Pons (tissue), 1 donor: ENCODE measurements at regions not wholly inside any gene's neighbourhood (a gene's known extent, or its start where the extent isn't known, plus 50 kb on each side); places are given as distances from the start of the nearest gene placed in this dataset.

Experiments used
- DNase-seq: peaks from one replicate; pipeline ENCODE4 v3.0.0-alpha.2; 2016; ENCODE audit warnings: low spot score

DNA sequence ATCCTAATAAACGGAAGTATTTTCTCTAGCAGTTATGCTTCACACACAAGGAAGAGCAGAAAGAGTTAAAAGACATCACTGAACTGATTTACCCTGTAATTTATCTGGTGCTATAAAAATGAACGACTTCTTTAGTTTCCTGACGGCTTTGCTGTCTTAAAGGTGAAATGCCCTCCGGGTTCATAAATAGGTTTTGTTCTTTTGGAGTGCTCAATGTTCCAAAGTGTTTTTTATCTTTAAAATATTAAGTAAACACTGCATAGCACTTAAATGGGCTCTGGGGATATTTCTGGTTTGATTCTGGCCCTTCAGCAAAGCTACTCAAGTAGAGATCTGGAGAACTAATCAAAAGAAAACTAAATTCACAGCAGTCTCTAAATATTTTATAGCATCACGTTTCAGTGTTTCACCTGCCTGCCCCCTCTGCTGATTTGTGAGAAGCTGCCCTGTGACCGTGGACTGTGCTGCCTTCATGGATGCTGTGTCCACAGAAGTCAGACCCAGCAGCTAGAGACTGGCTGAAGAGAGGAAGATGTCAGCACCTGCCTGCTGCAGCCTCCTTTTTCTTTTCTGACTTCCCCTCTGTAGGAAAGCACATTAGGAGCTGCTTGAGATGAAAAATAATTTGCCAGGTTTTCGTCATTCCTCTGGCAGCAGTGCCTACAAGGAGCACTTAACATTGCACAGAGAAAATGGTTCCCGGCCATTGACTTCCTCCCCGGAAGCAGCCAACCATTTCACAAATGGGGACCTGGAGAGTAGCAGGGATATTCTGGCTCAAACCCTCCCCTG lies 205.1 kb upstream of the FSCB start:
- DNase-seq: no peak

DNA sequence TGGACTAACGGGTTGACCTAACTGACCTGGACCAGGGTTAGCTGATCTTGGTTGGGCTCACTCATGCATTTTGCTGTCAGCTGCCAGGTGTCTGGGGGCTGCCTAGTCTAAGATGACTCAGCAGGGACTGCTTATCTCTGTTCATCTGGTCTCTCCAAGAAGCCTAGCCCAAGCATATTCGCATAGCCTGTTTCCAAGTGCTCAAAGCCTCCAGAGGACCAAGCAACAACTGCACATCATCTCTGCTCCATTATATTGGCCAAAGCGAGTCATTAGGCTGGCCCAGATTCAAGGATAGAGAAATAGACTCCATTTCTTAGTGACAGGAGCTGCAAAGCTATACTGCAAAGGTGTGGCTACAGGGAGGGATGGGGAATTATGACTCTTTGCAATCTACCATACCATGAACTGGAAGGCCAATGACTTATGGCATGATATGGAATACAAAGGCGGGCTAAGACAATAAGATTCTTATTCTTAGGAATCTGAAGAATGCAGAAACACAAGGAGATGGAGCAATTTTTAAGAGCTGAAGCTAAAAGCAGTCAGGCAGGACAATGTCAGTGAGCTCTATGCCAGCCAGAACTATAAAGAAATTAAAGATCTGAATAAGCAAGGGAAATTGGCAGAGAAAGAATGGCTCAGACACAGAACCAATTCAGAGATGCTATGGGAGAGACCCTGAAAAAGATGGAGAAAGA lies 194.6 kb upstream of the FSCB start:
- no peak for DNase-seq

DNA sequence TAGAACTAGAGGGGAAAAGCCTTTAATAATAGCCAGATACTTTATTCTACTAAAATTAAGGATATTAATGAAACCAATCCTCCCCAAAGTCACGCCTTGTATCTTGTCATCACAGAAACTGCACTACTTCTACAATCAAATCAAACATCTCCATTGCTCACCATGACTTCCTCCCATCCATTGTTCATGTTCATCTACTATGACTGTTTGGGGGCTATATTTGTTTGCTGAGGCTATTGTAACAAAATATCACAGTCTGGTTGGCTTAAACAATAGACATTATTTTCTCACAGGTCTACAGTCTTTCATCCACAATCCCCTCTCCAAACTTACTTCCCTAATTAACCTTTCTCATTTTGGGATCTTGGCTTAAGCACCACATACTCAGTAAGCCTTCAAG lies 193.6 kb upstream of the FSCB start:
- DNase-seq: no peak

DNA sequence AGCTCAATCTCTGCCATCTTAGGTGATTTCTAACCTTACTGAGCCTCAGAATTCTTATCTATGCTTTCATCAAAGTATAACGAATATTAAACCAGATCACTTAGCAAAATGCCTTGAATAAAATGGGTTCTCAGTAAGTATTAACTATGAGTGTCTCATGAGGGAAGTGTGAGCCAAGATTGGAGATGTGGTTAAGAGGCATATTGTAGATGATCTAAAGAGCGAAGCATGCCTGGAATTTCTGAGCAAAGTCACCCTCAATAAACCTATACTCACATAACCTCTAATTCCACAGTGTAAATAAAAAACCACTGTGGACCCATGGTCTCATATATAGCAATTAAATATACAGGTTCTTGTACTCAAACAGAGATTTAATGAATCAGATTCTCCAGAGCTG lies 193.1 kb upstream of the FSCB start:
- DNase-seq: no peak

DNA sequence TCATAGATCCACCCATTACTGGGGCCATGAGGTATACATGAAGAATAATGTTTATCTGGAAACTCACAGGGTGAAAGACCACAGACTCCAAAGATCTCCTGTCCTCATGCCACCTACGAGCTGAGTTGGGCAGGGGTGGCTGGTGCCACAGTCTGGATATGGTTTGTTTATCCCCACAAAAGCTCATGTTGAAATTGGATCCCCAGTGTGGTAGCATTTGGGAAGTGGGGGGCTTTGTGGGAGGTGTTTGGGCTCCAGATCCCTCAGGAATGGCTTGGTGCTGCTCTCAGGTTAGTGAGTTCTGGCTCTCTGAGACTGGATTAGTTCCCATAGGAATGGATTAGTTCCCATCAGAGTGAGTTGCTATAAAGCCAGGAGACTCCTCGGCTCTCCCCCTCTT lies 192.3 kb upstream of the FSCB start:
- no peak for DNase-seq

DNA sequence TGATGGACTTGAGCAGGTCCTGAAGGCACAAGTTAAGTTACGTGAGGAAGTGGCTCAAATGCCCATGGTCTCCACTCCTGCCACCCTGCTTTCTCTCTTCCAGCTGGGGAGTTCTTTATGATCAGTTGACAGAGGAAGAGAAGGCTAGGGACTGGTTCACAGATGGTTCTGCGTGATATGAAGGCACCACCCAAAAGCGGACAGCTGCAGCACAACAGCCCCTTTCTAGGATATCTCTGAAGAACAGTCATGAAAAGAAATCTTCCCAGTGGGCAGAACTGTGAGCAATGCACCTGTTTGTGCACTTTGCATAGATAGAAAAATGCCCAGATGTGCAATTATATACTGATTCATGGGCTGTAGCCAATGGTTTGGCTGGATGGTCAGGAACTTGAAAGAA lies 162.4 kb upstream of the FSCB start:
- no peak for DNase-seq

DNA sequence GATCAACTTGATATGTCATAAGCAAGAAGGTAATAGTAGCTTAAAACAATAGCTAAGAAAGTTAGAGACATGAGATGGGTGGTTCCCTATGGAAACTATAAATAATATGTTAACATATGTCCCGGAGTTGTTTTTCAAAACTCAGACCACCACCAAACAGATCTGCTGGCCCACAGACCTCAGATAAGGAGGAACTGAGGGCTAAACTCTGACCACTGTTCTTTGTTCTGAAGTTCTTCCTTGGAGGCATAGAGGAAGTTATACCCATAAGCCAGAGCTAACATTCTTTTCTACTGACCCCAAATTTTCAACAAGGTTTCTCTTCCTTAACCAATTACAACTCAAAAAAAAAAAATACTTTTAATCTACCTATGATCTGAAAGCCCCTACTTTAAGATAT lies 156.1 kb upstream of the FSCB start:
- DNase-seq: no peak

DNA sequence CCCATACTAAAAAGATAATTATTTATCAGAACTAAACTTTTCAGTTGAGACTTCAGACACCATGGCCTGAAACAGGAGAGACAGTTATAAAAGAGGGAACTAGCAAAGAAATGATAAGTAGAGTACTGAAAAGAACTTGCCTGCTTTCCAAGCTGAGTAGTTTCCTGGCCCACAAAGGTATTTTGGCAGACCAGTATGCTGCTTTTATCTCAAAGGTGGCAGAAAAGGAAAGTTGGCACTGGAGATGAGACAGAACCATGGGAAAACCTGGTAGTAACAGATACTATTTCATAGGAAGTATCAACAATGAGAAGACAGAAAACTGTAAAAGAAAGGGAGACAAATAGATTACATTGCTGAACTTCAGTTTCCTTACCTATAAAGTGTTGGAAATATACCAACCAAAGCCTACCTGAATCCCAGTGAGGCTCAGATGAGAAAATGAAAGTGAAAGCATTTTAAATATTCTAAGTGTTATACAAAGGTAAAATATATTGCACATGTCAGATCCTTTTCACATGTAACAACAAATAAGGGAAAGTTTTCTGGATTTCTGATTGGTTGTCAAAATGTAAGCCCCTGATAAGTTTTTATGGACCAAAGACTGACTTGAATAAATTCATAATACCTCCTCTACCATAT lies 155.3 kb upstream of the FSCB start:
- DNase-seq: no peak

DNA sequence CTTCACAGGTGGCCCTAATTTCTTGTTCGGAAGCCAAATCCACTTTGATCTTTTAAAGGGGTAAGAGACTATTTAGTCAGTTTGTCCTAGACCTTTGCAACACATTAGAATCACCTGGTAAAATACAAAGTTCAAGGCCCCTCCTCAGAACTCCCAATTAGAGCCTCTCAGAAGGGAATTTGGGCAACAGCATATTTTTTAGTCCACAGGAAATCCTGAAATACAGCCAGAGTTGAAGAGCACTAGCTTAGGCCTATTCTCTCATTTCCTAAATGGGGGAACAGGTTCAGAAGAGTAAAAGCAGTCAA lies 151.3 kb upstream of the FSCB start:
- DNase-seq: no peak

DNA sequence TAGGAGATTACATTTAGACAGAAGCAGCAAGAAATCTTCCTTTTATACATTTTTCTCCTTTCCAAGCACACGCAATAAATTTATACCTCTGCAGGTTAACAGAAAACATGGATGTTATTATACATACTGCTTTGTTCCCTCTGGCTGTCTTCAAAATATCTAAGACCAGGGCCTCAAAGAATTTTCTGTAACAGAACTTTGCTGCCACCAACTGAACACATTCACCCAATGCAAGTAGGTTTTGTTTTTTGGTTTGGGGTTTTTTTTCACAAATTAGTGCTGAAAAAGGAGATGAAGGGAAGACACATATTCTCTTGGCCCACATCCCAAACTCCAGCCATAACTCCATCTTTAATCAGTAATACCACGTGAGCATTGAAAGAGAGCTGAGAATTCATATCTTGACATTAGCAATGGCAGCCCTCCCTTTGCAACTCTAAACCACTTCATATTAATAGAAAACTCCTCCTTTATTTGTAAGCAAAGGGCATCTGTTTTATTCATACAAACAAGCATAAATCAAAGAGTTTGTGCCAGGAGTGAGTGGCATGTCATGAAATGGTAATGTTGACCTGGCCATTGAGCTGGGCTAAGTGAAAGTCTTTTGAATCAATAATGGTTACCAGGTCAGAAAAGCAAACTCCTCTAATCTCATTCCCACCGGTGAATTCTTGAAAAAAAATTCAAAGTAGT lies 150.8 kb upstream of the FSCB start:
- DNase-seq: peak; percentile 62

DNA sequence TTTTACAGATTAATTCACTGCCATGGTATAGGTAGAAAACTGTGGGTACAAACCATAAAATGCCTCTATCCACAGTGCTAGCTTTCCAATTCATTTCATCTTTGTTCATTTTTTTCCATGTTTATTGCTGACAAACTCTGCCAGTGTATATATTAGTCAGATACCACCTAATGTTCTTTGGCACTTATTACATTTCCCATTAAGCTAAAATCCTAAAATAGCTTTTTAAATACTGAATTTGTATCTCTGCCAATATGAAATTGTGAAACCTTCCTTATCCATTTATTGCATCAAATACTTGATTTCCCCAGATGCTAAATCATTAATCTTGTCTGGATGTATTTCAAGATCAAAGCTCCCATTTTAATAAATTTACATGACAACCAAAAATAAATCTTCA lies 150.1 kb upstream of the FSCB start:
- DNase-seq: no peak

DNA sequence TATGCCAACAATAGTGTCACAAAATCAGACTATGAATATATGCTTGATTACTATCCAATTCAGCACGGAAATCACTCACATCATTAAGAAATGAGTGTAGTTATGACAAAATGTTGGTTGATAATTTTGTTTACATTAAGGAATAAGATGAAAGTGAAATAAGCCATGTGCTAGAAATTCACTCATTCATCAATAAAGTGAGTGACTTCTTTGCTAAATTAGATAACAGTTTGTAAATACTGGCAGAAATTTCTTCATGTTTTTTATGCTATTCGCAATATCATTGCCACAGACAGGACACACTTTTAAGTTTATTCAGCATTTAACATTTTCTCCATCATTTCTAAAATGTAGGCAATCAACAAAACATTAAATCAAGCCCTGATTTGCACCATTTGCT lies 147.5 kb upstream of the FSCB start:
- no peak for DNase-seq

DNA sequence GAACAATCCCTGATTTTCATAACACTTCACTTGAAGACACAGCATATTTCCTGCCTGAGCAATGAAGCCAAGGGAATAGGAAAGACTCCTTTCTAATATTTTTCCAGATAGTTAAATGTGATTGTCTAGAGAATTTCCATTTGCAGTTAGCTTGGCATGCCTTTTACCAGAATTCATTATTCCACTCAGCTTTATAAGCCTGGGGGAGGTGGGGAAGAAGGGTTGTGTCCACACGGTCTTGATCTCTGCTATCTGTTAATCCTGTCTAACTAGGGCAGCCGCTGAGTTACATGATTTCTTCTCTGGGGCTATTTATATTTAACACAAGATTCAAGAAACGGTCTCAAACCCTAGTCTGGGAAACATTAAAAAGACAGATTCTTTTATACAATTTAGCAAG lies 146.6 kb upstream of the FSCB start:
- no peak for DNase-seq

DNA sequence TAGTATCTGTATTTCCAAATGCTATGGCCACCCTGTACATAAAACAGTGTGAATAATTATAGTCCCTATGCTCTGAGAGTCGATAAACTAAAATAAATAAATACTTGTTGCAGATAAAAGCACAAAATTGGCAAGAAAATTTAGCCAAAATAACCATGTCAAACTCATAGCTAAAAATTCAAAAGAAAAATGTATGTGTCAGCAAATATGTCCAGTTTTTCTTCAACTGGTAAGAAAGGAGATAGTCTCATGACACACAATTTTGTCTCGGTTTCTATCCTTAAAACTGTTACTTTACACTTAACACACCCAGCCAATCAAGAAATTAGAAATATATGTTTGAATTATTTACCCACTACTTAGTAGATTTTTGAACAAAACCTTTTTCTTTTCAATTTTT lies 145.6 kb upstream of the FSCB start:
- DNase-seq: no peak

DNA sequence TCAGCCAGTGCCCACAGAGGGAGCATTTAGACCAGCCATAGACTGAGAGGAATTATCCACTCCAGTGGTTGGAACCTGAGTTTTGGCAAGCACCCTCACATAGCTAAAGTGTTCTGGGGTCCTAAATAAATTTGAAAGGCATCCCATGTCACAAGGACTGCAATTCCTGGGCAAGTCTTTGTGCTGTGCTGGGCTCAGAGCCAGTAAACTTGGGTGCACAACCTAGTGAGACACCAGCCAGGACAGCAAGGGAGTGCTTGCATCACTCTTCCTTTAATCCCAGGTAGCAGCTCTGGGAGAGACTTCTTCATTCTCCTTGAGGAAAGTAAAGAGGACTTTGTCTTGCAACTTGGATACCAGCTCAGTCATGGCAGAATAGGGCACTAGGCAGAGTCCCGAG lies 142.0 kb upstream of the FSCB start:
- no peak for DNase-seq

DNA sequence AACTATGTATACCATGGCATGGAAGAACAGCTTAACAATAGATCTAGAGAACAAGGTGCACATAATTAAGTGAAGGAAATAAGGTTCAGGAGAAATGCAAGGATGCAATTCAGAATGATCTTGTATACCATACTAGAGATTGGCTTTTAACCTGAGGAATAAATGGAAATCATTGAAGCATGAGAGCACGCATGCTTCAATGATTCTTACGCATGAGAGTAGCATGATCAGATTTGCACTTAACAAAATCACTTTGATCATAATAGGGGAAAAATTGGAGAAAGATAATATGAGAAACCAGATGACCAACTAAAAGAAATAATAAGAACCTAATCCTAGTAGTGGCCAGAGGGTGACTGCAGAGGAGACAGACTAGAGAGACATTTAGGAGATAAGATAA lies 133.3 kb upstream of the FSCB start:
- DNase-seq: no peak

DNA sequence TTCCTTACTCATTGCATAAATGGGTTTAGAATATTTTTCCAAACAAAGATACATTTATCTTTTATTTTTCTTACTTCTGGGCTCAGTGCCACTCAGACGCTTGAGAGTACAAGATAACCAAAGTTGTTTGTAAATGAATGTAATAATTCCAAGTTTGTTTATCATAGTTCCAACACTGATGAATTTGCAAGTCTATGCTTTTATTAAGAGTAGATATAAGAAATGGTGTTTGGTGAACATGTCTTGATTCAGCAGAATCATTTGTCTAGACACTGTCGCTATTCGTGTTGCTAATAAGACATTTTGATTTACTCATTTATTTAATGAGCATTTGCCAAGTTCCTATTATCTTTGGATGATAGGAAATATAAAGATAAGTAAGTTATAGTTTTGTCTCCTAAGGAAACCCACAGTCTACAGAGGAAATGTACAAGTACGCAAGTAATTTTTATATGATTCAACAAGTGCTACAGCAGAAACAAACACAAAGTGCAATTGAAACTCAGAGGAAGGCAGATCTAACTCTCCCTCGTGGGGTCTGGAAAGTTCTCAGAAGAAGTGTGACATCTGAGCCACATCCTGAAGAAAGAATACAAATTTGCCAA lies 132.8 kb upstream of the FSCB start:
- no peak for DNase-seq

DNA sequence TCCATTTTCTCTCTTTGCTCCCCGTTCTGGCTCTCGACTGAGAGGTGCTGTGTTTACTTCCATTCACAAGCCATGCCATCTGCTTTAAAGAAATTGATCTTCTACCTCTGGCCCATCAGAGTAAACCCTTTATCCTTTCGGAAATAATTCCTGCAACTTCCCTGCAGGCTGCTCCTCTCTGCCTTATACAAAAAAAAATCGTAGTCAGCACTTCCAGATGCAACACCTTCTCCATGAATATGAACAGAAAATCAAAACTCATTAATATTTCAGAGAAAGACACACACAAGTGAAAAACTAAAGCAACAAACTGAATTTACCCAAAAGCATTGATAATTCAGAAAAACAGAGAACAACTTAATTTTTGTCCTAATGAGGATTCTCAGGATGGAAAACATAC lies 127.6 kb upstream of the FSCB start:
- no peak for DNase-seq

DNA sequence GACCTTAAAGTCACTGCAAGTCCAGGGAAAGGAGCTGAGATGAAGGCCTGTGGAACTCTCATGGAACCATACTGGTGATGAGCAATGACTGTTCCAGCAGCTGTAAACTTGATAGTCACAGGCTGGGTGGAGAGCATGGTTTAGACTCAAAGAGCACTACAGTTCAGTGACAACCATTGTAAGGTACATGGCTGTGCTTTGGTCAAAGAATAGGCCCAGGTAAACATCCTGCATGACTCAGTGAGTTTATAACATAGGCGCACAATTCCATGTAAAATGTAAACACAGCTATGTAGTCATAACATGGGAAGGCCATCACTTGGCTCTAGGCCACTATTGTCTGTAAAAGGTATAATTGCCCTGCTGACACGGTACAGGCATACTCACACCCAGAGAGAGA lies 119.3 kb upstream of the FSCB start:
- no peak for DNase-seq

DNA sequence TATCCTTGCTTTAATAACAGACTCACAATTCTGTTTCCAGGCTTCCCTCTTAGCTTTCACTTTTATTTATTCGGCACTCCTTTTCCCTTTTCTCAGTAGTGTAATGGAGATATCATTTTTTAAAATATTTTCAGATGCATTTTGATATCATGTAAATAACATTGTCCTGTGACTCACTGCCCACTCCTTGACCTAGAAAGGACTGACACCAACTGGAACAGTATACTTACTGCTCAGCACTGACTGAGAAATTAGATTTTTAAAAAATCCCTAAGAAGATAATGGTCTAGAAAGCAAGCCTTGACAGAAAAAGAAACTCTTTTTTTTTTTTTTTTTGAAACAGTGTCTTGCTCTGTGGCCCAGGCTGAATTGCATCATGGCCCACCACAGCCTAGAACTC lies 118.0 kb upstream of the FSCB start:
- DNase-seq: no peak

DNA sequence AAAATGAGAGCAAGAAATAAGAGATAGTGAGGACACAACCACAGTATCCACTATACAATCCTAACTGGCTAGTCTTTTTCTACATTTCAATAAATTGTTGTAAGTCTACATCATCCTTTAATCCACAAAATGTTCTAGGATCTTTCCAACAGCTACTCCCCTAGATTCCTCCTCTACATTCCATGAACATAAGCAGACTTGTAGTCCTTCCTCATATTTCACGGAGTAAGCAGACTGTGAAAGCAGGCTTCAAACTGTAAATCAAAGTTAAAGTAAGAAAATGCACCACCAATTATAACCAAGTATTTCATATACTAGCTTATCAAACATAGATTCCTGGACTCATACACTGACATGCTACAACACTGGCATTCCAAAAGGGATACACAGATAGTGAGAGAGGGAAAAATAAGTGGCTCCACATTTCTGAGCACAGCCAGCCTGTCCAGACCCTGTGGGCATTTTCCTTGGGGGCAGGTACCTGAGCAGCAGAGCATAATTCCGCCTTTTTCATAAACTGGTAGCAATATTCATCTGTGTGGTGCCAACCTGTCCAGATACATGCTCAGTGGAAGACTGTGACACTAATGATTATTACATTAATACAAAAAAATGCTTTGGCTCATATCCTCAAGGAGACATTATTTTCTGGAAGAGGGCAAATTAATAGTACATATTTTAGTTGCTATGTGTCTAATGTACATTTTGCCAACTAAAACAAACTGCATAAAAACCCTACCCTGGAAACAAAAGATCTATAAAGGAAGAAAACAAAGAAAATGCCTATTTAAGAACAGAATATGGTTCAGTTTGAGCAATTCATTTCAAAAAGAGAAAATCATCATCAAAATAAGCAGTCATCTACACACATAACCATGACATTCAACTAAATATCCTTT lies 113.3 kb upstream of the FSCB start:
- no peak for DNase-seq

DNA sequence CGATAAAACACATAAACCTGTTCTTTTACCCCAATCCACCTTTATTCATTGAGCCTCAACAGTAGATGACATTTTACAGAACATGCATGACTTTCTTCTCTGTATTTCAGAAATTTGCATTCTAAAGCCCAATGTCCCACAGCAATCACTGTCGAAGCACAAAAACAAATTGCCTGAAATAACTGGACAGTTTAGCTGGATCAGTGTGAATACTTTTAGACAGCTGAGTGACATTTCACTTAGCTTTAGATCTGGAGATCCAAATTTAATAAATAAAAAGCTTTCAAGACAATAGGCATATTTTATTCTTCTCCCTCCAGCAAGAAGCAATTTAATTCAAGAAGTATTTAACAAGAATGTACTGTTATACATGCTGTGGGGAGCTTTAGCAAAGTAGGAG lies 109.1 kb upstream of the FSCB start:
- DNase-seq: no peak
